TTC549 (cell line): ENCODE measurements at regions not wholly inside any gene's neighbourhood (a gene's known extent, or its start where the extent isn't known, plus 50 kb on each side); places are given as distances from the start of the nearest gene placed in this dataset.
"Not testable (repeated sequence)": the region's sequence is repeated elsewhere in the genome, so short reads cannot be mapped to it uniquely, and the experiment has no call there.

Experiments used
- FAIRE-seq: peaks from 2 replicates; lab custom pipeline; 2012; peaks lifted over from hg19 to GRCh38; lab: Jason Lieb, UNC

DNA sequence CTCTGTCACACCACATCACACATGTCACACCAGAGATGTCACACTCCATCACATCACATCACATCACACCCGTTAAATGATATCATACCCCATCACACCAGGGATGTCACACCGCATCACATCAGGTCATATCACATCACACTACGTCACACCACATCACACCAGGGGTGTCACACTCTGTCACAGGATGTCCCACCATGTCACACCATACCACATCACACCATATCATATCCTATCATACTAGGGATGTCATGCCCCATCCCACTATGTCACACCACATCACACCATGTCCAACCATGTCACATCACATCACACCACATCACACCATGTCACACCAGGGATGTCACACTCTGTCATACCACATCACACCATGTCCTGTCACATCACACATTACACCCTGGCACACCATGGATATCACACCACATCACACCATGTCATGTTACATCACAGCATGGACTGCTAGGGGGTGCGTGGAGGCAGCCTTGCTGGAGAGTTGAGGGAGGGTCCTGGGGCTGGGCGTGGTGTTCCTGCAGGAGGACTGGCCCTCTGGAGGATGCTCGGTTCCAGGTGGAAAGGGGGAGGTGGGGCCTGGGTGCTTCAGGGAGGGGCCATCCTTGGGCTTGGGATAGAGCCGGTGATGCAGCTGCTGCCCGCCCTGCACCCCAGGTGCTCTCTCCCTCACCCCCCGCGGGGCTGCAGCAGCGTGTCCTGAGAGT, 134.6 kb downstream of the TMEM121 start:
- FAIRE-seq = no peak

DNA sequence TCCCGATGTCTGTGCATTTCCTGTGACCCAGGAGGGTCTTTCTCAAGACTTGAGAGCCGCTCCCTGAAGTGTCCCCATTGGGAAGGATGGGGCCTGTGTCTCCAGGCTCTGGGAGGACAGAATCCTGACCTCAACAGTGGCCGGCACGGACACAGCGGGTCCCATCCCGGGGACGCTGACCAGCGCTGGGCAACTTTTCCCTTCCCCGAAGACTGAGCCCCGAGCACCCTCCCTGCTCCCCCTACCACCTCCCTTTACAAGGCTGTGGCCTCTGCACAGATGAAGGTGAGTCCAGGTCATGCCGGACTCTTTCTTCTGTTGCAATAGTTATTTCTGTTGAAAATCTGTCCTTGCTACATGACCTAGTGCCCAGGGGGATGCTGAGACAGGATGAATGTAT, 135.7 kb downstream of the TMEM121 start:
- not testable (repeated sequence) for FAIRE-seq

DNA sequence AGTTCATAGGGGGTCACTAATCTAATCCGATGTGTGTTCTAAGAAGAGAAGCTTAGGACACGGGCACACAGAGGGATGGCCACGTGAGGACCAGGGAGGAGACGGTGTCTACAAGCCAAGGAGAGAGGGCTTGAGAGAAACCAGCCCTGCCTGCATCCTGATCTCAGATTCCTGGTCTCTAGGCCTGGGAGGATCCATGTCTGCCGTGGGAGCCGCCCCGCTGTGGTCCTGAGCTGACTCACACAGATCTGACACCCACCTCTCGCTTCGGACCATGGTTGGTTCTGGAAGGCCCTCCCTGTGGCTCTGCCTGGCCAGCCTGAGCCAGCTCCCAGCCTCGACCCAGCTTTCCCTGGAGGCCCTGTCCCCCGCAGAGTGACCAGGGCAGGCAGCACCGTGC, 136.2 kb downstream of the TMEM121 start:
- FAIRE-seq = not testable (repeated sequence)

DNA sequence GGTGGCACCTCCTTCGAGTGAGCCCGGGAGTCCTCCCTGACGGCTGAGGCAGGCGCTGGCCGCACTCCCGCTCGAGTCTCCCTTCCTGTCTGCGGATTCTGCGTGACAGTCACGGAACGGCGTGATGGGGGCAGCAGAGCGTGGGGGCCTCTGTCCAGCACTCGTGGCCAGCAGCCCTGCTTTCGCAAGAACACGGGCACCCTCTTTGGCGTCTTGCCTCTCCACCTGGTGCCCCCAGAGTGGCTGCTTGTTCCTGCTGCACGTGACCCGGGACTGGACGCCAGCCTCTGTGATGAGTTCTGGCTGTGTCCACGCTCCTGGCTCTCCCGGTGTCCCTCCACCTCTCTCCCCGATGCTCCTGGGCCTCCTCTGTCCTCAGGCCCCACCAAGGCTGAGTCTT, 136.9 kb downstream of the TMEM121 start:
- not testable (repeated sequence) for FAIRE-seq

DNA sequence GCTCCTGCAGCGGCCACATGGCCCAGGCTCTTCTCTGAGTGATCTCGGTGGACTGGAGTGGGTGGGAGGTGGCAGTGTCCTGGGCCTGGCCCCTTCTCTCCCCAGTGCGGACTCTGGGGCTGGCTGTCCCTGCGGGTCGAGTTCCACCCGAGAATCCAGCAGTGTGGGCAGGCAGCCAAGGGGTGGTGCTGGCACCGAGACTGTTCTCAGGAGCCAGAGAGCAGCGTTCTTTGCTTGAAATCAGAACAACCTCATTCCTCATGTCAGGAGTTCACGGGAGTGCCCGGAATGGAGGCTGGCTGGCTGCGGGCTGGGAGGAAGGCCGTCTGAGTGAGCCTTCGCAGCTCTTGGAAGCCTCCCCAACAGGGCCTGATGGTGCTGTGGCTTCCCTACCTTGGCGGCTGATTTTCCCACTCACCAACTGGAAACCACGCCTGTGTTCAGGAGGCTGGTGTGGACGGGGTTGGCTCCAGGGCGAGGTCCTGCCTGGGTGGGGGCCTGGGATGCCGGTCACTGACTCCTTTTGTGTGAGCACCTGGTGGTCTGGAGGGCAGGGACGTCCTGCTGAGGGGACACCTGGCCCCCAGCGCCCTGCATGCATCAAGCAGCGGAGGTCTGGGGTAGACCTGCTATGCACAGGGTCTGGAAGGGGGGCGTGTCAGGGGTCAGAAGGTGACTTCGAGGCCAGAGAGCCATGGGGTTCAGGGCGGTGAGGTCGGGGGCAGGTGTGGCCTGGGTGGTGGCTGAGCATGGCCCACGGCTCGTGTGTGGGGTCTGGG, 137.6 kb downstream of the TMEM121 start:
- not testable (repeated sequence) for FAIRE-seq

DNA sequence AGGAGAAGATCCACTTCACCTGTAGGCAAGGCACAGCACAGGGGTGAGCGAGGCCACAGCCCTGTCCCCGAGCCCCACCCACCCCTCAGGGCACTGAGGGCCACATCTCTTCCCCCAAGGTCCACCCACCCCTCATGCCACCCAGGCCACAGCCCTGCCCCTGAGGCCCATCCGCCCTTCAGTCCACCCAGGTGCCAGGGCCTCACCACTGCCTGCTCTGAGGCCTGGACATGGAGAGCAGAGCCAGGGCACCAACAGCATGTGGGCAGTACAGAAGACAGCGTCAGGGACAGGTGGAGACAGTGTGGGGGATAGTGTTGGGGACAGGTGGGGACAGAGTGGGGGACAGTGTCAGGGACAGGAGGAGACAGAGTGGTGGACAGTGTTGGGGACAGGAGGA, 138.3 kb downstream of the TMEM121 start:
- no peak for FAIRE-seq

DNA sequence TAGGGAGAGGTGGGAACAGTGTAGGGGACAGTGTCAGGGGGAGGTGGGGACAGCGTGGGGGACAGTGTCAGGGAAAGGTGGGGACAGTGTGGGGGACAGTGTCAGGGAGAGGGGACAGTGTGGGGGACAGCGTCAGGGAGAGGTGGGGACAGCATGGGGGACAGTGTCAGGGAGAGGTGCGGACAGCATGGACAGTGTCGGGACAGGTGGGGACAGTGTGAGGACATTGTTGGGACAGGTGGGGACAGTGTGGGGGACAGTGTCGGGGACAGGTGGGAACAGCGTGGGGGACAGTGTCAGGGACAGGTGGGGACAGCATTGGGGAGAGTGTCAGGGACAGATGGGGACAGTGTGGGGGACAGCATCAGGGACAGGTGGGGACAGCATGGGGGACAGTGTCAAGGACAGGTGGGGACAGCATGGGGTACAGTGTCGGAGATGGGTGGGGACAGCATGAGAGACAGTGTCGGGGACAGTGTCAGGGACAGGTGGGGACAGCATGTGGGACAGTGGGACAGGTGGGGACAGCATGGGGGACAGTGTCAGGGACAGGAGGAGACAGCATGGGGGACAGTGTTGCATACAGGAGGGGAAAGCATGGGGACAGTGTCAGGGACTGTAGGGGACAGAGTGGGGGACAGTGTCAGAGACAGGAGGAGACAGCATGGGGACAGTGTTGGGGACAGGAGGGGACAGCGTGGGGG, 139.0 kb downstream of the TMEM121 start:
- FAIRE-seq = no peak

DNA sequence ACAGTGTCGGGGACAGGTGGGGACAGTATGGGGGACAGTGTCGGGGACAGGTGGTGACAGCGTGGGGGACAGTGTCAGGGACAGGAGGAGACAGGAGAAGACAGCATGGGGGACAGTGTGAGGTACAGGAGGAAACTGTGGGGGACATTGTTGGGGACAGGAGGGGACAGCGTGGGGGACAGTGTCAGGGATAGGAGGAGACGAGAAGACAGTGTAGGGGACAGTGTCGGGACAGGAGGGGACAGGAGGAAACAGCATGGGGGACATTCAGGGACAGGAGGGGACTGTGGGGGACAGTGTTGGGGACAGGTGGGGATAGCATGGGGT, 139.5 kb downstream of the TMEM121 start:
- no peak for FAIRE-seq

DNA sequence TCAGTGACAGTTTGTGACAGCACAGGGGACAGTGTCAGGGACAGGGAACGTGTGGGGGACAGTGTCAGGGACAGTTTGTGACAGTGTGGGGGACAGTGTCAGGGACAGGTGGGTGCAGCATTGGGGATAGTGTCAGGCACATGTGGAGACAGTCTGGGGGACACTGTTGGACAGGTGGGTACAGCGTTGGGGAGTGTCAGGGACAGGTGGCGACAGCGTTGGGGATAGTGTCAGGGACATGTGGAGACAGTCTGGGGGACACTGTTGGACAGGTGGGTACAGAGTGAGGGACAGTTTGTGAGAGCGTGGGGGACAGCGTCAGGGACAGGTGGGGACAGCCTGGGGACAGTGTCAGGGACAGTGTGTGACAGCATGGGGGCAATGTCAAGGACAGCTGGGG, 140.0 kb downstream of the TMEM121 start:
- no peak for FAIRE-seq

DNA sequence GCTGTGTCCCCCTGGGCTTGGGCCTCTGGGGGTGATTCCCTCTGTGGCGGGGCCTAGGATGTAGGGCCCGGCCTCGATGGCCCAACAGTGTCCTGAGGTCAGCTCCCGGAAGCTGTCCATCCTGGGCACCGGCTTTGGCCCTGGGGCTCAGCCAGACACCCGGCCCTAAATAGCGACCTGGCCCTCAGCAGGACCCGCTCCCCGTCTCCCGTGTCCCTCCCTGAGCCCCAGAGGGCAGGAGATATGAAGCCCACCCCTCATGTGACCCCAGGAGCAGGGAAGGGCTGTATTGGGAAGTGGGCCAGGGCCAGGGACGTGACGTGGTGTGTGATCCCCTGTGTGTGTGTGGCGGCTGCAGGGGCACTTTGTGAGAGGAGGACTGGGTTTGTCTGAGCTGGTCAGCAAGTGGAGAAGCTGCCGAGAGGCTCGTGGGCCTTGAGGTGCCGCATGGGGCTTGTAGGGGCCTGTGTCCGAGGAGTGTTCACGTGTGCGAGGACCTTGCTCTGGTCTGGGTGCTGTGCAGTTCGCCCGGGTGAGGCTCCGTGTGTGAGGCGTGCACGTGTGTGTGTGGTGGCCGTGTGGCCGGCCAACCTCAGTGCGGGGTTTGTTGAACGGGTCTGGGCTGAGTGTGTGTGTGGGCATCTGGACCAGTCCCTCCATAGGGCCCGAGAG, 140.7 kb downstream of the TMEM121 start:
- FAIRE-seq = not testable (repeated sequence)

DNA sequence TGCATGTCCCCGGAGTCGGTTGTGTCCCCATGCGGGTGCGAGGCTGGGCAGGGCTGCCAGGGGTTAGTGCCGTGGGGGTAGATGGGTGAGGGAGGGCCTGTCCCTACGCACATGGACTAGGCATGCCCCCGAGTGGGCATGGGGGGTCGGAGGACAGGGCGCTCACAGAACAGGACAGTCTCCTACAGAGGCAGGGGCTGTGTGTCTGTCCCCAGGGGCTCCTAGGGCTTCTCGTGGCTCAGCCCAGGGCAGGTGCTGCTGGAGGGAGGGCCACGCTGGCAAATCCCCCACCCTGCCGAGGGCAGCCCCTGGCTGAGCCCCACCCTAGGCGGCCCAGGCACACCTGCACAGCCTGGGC, 141.3 kb downstream of the TMEM121 start:
- not testable (repeated sequence) for FAIRE-seq

DNA sequence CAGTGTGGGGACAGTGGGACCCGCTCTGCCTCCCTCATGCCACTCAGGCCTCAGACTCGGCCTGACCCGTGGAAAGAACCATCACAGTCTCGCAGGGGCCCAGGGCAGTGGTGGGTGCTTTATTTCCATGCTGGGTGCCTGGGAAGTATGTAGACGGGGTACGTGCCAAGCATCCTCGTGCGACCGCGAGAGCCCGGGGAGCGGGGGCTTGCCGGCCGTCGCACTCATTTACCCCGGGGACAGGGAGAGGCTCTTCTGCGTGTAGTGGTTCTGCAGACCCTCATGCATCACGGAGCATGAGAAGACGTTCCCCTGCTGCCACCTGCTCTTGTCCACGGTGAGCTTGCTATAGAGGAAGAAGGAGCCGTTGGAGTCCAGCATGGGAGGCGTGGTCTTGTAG, 141.6 kb downstream of the TMEM121 start:
- not testable (repeated sequence) for FAIRE-seq

DNA sequence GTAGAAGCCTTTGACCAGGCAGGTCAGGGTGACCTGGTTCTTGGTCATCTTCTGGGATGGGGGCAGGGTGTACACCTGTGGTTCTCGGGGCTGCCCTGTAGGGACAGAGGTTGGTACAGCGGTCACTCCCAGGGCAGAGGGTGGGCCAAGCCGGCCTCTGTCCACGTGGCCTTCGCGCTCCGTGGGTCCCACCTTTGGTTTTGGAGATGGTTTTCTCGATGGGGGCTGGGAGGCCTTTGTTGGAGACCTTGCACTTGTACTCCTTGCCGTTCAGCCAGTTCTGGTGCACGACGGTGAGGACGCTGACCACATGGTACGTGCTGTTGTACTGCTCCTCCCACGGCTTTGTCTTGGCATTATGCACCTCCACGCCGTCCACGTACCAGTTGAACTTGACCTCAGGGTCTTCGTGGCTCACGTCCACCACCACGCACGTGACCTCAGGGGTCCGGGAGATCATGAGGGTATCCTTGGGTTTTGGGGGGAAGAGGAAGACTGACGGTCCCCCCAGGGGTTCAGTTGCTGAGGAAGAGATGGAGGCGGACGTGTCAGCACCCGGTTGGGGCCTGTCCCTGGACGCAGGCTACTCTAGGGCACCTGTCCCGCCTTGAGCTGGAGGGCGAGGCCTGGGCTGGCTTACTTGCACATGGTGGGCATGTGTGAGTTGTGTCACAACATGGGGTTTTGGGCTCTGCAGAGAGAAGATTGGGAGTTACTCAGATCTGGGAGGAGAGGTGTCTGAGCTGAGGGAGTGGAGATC, 142.3 kb downstream of the TMEM121 start:
- not testable (repeated sequence) for FAIRE-seq

DNA sequence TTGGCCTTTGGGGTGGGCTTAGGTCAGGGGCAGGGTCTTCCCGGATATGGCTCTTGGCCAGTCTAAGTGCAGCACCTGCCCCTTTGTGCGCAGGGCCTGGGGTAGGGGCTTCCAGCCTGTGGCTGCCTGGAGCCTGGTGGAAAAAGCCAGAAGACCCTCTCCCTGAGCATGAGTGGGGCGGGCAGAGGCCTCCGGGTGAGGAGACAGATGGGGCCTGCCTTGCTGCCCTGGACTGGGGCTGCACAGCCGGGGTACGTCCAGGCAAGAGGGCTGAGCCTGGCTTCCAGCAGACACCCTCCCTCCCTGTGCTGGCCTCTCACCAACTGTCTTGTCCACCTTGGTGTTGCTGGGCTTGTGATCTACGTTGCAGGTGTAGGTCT, 142.8 kb downstream of the TMEM121 start:
- not testable (repeated sequence) for FAIRE-seq

DNA sequence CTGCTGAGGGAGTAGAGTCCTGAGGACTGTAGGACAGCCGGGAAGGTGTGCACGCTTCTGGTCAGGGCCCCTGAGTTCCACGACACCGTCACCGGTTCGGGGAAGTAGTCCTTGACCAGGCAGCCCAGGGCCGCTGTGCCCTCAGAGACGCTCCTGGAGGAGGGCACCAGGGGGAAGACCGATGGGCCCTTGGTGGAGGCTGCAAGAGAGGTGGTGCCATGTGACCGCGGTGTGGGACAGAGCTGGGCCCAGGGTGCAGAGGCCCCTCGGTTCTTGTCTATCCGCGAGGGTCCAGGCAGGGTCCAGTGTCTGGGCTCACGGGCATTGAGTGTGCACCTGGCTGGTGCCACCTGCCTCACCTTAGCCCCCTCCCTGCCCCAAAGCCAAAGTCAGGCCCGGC, 143.3 kb downstream of the TMEM121 start:
- not testable (repeated sequence) for FAIRE-seq

DNA sequence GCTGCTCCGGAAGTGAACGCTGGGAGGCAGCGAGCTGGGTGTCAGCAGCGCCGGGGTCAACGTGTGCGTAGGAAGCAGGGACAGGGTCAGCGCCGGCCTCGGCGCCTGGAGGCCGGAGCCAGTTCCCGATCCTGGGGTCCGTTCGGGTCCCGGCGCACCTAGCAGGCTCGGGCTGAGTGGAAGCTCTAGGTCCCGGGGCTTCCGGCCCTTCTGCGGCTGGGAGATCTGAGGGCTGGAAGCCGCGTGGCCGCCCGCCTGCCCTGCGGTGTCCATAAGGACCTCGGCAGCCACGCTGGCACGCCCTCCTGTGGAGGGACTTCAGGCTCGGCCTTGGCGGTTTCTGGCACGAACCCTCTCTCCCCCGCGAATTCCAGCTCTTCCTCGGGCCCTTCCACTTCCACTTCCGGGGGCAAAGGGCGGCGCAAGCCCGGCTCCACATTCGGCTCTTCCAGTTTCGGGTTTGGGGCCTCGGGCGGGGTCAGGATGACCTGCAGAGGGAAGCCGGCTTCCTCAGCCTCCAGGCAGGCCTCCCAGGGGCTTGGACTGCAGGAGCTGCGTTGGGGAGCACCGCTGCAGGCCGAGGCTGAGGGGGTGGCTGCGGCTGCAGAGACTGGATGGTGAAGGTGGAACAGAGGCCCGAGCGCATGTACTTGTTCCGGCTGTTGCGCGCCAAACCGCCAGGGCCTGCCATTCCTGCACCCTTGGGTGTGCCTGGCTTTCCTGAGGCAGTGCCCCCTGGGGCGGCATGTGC, 146.2 kb downstream of the TMEM121 start:
- FAIRE-seq = not testable (repeated sequence)

DNA sequence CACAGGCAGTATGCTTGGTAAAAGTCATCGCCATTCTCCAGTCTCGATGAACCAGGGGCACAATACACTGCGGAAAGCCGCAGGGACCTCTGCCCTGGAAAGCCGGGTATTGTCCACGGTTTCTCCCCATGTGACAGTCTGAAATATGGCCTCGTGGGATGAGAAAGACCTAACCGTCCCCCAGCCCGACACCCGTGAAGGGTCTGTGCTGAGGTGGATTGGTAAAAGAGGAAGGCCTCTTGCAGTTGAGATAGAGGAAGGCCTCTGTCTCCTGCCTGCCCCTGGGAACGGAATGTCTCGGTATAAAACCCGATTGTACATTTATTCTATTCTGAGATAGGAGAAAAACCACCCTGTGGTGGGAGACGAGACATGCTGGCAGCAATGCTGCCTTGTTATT, 149.1 kb downstream of the TMEM121 start:
- not testable (repeated sequence) for FAIRE-seq

DNA sequence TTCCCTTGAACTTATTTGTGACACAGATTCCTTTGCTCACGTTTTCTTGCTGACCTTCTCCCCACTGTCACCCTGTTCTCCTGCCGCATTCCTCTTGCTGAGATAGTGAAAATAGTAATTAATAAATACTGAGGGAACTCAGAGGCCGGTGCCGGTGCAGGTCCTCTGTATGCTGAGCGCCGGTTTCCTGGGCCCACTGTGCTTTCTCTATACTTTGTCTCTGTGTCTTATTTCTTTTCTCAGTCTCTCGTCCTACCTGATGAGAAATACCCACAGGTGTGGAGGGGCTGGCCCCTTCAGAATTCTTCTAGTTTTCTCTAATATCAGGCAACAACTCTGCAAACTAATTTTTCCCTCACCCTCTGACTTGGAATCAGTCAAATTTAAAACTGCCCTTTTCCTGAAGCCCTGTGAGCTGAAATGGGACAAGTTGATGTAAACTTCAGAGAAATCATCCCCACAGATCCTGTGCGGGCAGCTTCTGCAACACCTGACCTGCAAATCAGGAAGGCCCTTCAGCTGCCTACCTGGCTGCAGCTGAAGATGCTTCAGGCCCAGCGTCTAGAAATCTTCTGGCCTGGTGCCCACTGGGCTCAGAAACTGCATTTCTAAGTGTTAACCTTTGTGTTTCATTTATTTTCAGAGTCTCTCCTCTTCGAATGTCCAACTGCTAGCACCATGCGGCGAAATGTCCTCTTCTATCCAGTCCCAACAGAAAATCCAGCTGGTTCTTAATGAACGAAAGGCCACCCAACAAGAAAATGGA, 149.7 kb downstream of the TMEM121 start:
- not testable (repeated sequence) for FAIRE-seq

DNA sequence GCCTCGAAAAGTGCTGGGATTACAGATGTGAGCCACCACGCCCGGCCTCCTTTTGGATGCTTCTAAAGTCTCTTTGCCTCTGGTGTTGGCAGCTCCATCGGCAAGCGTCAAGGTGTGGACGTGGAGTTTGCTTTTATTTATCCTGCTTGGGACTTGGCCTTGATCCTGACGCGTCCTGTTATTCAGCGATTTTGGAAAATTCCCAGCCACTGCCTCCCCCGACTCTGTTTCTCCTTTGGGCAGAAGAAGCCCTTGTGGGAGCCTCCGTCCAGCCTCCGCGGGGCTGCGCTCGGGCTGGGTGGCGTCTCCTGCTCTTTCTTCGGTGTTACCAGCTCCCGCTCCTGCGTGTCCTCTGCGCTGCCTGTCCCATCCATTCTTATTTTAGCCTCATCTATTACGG, 151.7 kb downstream of the TMEM121 start:
- FAIRE-seq = not testable (repeated sequence)
